NCI-H748 (cell line): ENCODE measurements at regions not wholly inside any gene's neighbourhood (a gene's known extent, or its start where the extent isn't known, plus 50 kb on each side); places are given as distances from the start of the nearest gene placed in this dataset.
A peak's percentile ranks its signal among the peaks of the same experiment; 100 is the strongest.
"Not testable (repeated sequence)": the region's sequence is repeated elsewhere in the genome, so short reads cannot be mapped to it uniquely, and the experiment has no call there.

Experiments used
- DNase-seq: peaks from one replicate; lab custom pipeline; 2025; ENCODE audit not compliant: unreplicated experiment; lab: John Stamatoyannopoulos, UW

DNA sequence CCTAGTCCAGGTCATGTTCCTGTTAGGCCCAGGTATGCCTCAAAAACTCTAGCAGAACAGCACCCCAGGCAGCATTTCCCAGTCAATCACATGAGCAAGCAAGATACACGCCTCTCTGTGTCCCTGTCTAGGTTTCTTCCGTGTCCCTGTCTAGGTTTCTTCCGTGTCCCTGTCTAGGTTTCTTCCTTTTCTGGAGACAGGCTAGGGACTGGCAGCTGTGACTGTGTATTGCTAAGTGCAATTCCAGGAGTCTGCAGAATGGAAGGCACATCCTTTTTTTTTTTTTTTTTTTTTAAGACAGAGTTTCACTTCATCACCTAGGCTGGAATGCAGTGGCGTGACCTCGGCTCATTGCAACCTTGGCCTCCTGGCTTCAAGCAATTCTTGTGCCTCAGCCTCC is 77.6 kb downstream of the SETD4 start:
- DNase-seq, result no peak

DNA sequence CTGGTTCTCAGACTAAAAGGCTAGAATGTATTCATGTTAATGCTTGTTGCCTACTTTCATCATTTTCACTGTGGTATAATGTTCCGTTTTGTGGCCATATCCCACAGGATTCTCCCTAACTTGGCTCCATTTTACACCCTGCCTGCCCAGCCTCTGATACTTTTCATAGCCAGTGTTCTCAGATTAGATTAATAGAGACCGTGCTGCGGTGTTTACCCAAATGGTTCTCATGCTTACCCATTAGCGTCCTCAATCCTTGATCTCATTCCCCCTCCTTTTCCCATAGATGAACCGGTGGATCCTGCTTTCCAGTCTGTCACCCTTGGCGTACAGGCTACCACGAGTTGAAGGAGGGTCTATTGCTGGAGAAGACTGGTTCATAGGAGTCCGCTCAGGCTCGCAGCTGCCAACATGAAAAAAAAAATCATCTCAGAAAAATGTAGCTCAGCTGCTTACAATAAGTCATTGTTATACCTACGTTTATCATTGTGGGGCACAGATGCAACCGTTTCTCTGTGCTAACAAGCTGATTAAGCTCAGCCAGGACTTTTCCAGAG is 78.7 kb downstream of the SETD4 start:
- no peak for DNase-seq

DNA sequence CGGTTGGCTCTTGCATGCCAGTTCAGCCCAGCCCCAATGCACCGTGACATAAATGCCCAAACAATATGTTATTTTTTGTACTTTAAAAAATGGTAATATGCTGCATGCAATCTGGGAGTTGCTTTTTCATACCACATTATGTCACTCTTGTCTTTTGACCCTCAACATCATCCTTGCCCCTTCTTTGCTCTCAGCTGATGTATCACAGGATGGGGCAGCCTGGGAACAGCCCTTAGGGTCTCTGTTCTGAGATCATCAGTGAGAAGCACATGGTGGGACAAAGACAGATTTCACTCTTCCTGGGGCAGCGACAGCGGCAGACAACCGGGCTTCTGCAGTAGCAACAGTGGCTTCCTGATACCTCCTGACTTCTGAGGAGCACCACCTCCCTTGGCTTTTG is 79.5 kb downstream of the SETD4 start:
- no peak for DNase-seq

DNA sequence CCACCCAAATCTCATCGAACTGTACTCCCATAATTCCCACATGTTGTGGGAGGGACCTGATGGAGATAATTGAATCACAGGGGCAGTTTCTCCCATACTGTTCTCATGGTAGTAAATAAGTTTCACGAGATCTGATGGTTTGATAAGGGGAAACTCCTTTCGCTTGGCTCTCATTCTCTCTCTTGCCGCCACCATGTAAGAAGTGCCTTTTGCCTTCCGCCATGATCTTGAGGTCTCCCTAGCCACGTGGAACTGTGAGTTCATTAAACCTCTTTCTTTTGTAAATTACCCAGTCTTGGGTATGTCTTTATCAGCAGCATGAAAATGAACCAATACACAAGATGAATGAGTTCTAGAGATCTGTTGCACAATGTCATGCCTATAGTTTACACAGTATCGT is 82.5 kb downstream of the SETD4 start:
- not testable (repeated sequence) for DNase-seq

GRCh38 chr21:35976929-35977328 is 83.4 kb downstream of the SETD4 start:
- DNase-seq, result no peak

DNA sequence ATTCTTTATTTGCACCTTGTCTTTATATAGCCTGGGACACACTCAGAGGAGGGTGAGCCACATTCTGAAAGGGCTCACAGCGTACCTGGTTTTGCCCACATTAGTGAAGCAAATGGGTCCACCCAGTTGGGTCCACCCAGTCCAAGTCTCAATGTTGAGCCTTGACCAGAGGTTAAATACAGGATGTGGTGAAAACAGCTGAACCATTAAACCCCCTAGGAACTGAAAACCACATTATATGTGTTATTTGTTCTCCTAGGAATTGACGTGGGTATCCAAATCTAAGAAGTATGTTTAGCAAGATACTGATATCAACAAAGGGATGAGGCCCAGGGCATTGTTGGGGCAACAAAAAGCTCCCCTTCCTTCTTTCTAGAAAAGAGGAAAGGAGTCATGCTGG is 83.8 kb downstream of the SETD4 start:
- no peak for DNase-seq

DNA sequence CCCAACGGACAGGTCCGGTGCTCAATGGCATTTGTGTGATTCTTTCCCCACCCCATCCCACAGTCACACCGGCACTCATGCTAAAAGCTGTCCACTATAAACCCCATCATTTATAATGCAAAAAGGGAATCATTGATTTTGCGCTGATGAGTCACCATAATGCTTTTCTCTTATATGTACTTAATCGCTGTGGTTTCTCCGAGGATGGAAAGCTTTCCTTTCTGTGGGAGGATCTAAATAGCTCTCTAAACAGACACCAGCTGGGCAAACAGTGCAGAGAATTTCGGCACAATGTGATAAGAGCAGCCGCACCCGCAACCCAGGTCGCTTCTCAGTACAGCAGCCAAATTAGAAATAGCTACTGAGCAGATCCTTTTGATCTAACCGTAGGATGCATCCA is 85.6 kb downstream of the SETD4 start:
- peak; percentile 83 for DNase-seq

GRCh38 chr21:35971824-35972223 is 88.5 kb downstream of the SETD4 start:
- no peak for DNase-seq

DNA sequence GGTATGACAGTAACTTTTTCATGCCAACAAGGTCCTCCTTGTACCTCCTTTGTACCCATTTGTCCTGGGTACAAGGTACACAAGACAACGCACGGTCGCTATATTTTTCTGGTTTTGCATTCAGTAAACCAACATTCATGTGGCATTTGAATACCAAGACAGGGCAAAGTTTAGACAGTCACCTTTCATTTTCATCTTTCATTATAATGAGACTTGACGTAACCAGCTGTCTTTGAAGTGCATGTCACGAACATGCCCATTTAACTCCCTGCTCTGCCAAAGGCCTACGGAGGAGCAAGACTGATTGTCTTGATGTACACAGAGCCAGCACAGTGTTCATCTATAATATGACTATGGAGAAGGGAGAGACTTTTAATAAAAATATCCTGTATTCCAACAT is 91.0 kb downstream of the SETD4 start:
- no peak for DNase-seq

DNA sequence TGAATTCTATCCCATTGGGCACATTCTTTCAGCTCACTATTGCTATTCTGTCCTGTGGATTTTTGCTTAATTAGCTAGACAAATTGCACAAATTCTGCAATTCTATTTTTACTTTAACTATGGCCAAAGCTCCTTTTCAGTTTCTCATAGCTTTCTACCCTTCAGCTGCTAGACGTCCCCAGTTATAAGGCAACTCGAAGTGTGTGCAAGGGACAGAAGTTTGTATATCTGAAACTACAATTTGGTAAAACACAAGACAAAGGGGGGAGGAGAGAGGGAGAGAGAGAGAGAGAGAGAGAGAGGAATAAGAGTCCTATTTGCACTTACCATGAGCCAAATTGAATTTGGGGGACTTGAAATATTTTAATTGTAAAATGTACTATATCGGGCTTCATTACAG is 91.8 kb downstream of the SETD4 start:
- no peak for DNase-seq

DNA sequence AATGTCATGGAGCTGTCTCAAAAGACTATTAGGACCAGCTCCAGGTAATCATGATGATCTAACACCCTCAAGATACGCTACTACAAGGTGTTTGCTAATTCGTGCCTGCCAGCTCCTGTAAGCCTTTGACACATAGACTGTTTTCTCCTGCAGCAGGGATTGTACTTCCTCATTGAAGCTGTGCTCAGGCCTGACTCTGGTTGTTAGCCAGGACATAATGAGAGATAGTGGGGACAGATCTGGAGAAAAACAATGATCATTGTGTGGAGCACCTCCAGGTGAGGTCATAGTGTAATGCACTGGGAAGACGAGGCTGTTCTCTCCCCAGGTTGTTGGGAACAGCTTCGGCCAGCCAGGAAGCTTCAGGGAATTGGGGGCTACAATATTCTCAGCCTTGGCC is 94.6 kb downstream of the SETD4 start:
- no peak for DNase-seq

- DNase-seq, result no peak
These were observed 96.3 kb downstream of the SETD4 start for GRCh38 chr21:35963920-35964451.

DNA sequence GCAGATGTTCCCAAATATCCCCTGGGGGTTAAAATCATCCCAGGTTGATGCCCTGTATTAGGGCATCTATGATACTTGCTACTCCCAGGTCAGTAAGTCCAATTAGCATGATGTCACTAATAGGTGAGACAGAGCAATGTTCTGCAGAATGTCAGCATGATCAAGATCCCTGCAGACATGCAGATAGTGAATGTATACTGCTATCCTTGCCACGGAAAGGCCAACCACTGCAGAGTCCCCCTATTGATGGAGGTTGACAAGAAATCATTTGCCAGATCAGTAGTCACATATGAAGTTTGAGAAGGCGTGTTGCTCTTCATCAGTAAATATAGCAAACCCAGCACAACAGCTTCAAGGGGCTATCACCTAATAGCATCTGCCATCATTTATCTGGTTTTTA is 97.4 kb downstream of the SETD4 start:
- DNase-seq, result no peak

DNA sequence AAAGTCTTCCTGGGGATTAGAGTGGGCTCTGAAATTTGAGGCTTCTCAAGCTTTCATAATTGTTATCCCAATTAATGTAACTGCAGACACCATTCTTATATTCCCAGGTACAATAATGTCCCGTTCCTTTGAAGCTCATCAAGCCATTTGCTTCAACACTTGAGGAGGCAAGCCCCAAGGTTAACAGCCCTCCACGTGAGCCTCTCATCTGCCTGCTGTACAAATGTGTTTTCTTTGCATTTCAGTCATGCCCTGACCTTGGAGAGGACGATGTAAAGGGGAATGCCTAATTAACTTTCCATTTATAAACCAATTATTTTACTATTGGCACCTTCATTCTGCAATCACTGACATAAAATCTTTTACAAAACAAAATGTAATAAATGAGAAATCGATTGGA is 106.3 kb downstream of the SETD4 start:
- DNase-seq, result no peak

GRCh38 chr21:35953597-35953996 is 106.7 kb downstream of the SETD4 start:
- DNase-seq, result no peak

DNA sequence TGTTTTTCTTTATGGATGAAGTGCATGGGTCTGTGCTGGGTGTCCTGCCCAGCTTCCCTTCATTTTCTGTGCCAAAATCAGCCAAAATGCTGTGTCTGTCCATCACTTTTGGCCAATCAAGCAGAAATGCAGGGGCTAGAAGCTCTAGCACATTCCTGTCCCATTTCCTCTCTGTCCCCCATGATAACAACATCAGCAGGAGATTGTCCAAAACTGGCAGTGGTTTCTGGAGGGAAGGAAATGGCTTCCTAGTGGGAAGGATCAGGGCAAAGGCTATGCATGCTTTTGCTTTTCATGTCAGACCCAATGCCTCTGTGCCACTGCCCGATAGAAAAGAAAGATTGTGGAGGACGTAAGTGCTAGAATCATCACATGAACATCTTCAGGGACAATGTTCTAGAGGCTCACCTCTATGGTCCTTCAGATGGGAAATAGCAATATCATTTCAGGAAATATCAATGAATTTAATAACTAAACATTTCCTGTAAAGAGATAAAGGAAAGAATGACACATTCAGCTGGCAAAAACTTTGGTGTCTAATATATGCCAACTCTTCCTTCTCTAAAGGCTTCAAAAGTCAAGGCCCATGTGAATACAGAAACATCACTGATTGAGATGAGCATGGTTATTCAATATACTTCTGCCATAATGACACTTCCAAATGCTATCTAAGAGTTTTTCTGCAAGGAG is 107.5 kb downstream of the SETD4 start:
- DNase-seq, result no peak

DNA sequence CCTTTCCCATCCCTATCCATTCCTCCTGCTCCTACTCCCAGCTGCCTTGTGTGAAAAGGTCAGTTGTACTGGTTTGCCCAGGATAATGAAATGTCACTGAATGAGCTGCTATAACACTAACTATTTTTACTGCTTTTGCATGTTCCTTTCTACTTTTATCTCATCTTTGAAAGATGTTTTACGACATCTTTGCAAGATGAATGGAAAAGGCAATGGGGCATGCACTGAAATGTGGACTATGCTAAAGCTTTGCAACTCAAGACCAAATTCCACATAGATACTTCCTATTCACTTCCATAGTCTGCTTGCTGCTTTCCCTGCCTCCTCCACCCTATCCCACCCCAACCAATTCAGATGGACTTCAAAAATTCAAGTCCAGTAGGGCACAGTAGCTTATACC is 111.3 kb downstream of the SETD4 start:
- no peak for DNase-seq

DNA sequence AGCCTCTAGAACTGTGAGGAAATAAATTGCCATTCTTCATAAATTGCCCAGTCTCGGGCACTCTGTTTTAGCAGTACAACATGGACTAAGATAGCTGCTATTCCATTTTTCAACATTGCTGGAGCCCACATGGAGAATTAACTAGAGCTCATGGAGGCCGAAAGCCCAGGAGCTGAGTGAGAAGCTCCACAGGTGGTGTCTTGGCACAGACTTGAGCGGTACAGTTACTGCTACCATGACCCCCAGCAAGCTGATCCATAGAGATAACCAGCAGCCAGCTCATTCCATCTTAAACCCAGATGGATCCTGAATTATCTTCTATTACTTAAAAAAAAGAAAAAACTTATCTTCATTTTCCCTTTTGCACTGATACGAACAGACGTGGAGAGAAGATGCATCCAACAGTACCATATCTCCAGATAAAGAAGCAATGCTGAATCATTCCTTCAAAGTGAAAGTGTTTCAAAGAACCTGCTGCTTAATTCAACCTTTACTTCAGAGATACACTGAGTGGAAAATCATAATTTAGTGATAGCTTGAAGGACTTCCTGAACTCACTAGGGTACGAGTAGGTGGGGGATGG is 115.1 kb downstream of the SETD4 start:
- DNase-seq, result no peak

GRCh38 chr21:35943752-35944151 is 116.6 kb downstream of the SETD4 start:
- peak; percentile 59 for DNase-seq

- no peak for DNase-seq
These were observed 117.8 kb downstream of the SETD4 start for GRCh38 chr21:35942211-35943144.
